WTC11 (cell line): ENCODE measurements at regions not wholly inside any gene's neighbourhood (a gene's known extent, or its start where the extent isn't known, plus 50 kb on each side); places are given as distances from the start of the nearest gene placed in this dataset.

ENCODE experiments used
- AFF4 ChIP-seq: sonication (generic); formaldehyde crosslinking; IDR thresholded peaks from 2 replicates; pipeline ENCODE4 v1.8.1; 2023; ENCODE audit warnings: mild to moderate bottlenecking, missing genetic modification reagents, borderline replicate concordance
- ATF3 ChIP-seq: sonication (generic); formaldehyde crosslinking; conservative IDR thresholded peaks from 2 replicates; pipeline ENCODE4 v1.8.1; 2022; ENCODE audit warnings: mild to moderate bottlenecking, missing genetic modification reagents
- CTCF ChIP-seq: fragments of 200-600 bp; IDR thresholded peaks from 2 replicates; pipeline ENCODE4 v1.8.0; 2022; ENCODE audit warnings: antibody characterized with exemption
- NR2C2 ChIP-seq: sonication (generic); formaldehyde crosslinking; IDR thresholded peaks from 2 replicates; pipeline ENCODE4 v1.8.0; 2022; ENCODE audit warnings: mild to moderate bottlenecking, missing genetic modification reagents
- ZBTB21 ChIP-seq: sonication (generic); formaldehyde crosslinking; IDR thresholded peaks from 2 replicates; pipeline ENCODE4 v1.8.1; 2023; ENCODE audit warnings: mild to moderate bottlenecking, missing genetic modification reagents, borderline replicate concordance
- ZBTB43 ChIP-seq: sonication (generic); formaldehyde crosslinking; IDR thresholded peaks from 2 replicates; pipeline ENCODE4 v1.8.1; 2023; ENCODE audit warnings: mild to moderate bottlenecking, missing genetic modification reagents
- ZNF121 ChIP-seq: sonication (generic); formaldehyde crosslinking; IDR thresholded peaks from 2 replicates; pipeline ENCODE4 v1.8.0; 2023; ENCODE audit warnings: missing genetic modification reagents

- TF ChIP-seq CTCF (no peak), ZBTB21 (CRISPR knock-in tag) (no peak), ATF3 (CRISPR knock-in tag) (no peak), ZNF121 (CRISPR knock-in tag) (no peak), AFF4 (no peak), NR2C2 (no peak), ZBTB43 (no peak)
Observed at GRCh38 chr5:18028036-18028435, 393.8 kb downstream of the TAF11L14 start.
